Activated CD8-positive, alpha-beta T cell treated with anti-CD3 and anti-CD28 coated beads for 36 hours (primary cell): ENCODE measurements at regions not wholly inside any gene's neighbourhood (a gene's known extent, or its start where the extent isn't known, plus 50 kb on each side); places are given as distances from the start of the nearest gene placed in this dataset.

Source experiments
- ATAC-seq: fragments of 200-7000 bp; cut with Tn5 transposase; one replicate; pipeline ENCODE4 v1.10.0; 2021; ENCODE audit warnings: mild to moderate bottlenecking, moderate library complexity
- CTCF ChIA-PET: fragments of 350-600 bp; sonication (Branson Sonifier 250); formaldehyde crosslinking; loops from one replicate; lab custom pipeline; 2021; ENCODE audit warnings: antibody characterized with exemption; lab: Charles Lee
- POLR2A ChIA-PET: fragments of 350-600 bp; sonication (Branson Sonifier 250); formaldehyde crosslinking; loops from one replicate; lab custom pipeline; 2021; ENCODE audit warnings: antibody characterized with exemption; lab: Charles Lee
- DNase-seq: peaks from one replicate; pipeline ENCODE4 v3.0.0-alpha.2; 2020
- H3K27ac Mint-ChIP-seq: one replicate; pipeline ENCODE4 v1.8.0; 2021; ENCODE audit warnings: mild to moderate bottlenecking, mixed read lengths
- H3K27me3 Mint-ChIP-seq: one replicate; pipeline ENCODE4 v1.8.0; 2021; ENCODE audit warnings: mixed read lengths
- H3K36me3 Mint-ChIP-seq: one replicate; pipeline ENCODE4 v1.8.0; 2021; ENCODE audit warnings: low read depth, mixed read lengths
- H3K4me1 Mint-ChIP-seq: one replicate; pipeline ENCODE4 v1.8.0; 2021; ENCODE audit warnings: low read depth, mixed read lengths
- H3K4me3 Mint-ChIP-seq: one replicate; pipeline ENCODE4 v1.8.0; 2021; ENCODE audit warnings: mild to moderate bottlenecking, moderate library complexity, mixed read lengths
- H3K9me3 Mint-ChIP-seq: one replicate; pipeline ENCODE4 v1.8.0; 2021; ENCODE audit warnings: mixed read lengths
- intact Hi-C: fragments of 100-400 bp; cut with micrococcal nuclease; formaldehyde crosslinking; loops from one replicate; pipeline ENCODE4 v1.10.0; 2022
- TF ChIP-seq, protein P1 (sequence below): fragments of 200-600 bp; IDR thresholded peaks from one replicate; pipeline ENCODE4 v1.8.0; 2022; ENCODE audit warnings: antibody characterized with exemption, mild to moderate bottlenecking

DNA sequence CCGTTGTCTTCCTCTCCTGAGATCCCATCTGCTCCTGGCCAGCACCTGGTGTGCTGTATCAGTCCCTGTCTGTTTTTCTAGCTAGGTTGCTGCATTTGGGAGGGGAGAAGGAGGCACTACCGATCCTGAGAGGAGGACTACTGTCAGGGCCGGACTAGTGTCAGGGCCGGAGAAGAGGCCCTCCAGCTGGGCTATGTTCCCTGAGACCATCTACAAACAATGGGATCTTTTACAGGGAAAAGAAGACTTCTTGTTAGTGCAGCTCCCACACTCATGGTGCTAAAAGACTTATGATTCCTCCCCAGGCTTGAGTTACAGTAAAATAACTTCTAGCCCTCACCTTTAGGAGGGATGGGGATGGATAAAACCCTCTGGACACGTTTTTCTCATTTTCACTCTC lies 141.0 kb upstream of the TNR start:
- Mint-ChIP-seq H3K36me3 (no peaks in the 10 kb centered on the region), H3K27ac (no peak overlapping the region), H3K4me3 (no peak overlapping the region), H3K4me1 (no peaks in the 10 kb centered on the region), H3K9me3 (no peaks in the 10 kb centered on the region), H3K27me3 (no peaks in the 10 kb centered on the region)
- TF ChIP-seq, protein P1, sequence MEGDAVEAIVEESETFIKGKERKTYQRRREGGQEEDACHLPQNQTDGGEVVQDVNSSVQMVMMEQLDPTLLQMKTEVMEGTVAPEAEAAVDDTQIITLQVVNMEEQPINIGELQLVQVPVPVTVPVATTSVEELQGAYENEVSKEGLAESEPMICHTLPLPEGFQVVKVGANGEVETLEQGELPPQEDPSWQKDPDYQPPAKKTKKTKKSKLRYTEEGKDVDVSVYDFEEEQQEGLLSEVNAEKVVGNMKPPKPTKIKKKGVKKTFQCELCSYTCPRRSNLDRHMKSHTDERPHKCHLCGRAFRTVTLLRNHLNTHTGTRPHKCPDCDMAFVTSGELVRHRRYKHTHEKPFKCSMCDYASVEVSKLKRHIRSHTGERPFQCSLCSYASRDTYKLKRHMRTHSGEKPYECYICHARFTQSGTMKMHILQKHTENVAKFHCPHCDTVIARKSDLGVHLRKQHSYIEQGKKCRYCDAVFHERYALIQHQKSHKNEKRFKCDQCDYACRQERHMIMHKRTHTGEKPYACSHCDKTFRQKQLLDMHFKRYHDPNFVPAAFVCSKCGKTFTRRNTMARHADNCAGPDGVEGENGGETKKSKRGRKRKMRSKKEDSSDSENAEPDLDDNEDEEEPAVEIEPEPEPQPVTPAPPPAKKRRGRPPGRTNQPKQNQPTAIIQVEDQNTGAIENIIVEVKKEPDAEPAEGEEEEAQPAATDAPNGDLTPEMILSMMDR = no peak
- intact Hi-C loops = no loop called here
- CTCF ChIA-PET = no interaction called here
- DNase-seq = no peak
- POLR2A ChIA-PET = no interaction called here
- no peak for ATAC-seq

DNA sequence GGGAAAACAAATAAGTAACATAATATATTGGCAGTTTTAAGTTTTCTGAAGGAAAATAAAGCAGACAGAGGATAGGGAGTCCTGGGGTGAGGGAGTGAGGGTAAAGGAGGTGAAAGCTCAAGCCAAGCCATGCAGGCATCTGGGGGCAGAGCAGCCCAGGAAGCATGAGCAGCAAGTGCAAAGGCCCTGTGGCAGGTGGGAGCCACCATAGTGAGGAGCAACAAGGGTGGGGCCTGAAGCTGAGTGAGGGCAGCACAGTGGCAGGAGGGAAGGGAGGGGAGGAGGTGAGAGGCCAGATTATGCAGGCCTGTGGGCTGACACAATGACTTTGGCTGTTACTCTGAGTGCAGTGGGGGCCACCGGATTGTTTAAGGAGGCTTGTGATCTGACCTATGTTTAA lies 138.8 kb upstream of the TNR start:
- TF ChIP-seq, protein P1 = no peak

DNA sequence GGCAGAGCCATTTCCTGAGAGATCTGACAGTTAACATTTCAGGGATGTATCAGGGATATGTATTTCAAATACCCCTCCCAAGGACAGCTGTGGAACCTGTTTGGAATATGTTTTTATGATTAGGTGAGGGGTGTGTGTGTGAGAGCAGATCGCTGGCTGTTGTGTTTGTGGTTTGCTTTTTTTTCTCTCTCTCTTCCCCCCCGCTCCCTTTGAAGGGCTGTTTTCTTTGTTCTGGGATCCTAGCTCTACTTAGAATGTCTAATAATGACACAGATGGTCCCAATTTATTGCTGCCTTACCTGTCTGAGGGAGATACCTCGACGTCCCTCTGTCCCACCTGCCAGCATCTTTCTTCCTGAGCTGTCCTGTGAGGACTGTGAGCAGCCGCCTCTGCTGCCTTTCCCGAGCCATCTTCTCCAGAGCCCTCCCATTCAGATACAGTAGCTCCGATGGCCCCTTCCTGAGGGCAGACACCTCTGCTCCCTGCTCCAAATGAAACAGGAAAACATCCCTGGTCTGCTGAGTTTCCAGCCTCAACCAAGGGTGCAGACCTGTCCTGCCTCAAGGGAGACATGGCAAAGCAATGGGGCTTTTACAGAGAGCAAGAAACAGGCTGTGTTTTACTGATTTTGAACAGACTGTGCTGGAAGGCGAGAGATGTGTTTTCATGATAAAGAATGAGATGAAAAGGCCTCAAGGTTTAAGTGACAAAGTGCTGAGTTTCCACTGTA lies 138.0 kb upstream of the TNR start:
- H3K27ac Mint-ChIP-seq = no peak overlapping the region
- POLR2A ChIA-PET = no interaction called here

More for the DNA sequence above, 138.8 kb upstream of the TNR start:
- no peaks in the 10 kb centered on the region for H3K36me3 Mint-ChIP-seq
- POLR2A ChIA-PET = no interaction called here
- no peaks in the 10 kb centered on the region for H3K27me3 Mint-ChIP-seq
- H3K9me3 Mint-ChIP-seq = no peaks in the 10 kb centered on the region
- CTCF ChIA-PET = no interaction called here
- no peak overlapping the region for H3K27ac Mint-ChIP-seq
- H3K4me3 Mint-ChIP-seq = no peak overlapping the region
- DNase-seq = no peak
- intact Hi-C loops = no loop called here
- no peaks in the 10 kb centered on the region for H3K4me1 Mint-ChIP-seq
- no peak for ATAC-seq

DNA sequence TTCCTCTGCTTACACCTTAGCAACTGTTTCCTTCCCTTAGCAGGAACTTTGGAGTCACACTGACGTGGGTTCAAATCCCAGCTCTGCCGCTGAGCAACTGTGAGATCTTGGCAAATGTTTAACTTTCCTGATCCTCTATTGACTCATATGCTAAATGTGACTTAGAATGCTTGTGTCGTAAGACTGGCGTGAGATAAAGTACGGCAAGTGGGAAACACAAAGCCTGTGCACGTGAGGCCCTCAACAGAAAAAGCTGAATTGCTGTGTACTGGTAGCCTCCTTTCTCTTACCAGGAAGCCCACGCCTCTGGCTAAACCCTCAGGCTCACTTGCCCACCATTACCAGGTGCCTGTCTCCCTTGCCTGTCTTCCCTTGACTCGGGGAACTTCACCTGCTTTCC lies 135.4 kb upstream of the TNR start:
- ChIA-PET POLR2A (no interaction called here), CTCF (no interaction called here)
- TF ChIP-seq, protein P1 = no peak
- Mint-ChIP-seq H3K4me1 (no peaks in the 10 kb centered on the region), H3K36me3 (no peaks in the 10 kb centered on the region), H3K27ac (no peak overlapping the region), H3K27me3 (no peaks in the 10 kb centered on the region), H3K4me3 (no peak overlapping the region), H3K9me3 (no peaks in the 10 kb centered on the region)
- DNase-seq (no peak), ATAC-seq (no peak)
- intact Hi-C loops = no loop called here

More for the DNA sequence above, 138.0 kb upstream of the TNR start:
- H3K27me3 Mint-ChIP-seq = no peaks in the 10 kb centered on the region
- ATAC-seq (no peak), DNase-seq (no peak)
- intact Hi-C loops = no loop called here
- no peaks in the 10 kb centered on the region for H3K4me1 Mint-ChIP-seq
- TF ChIP-seq, protein P1 = no peak
- H3K36me3 Mint-ChIP-seq = no peaks in the 10 kb centered on the region
- no peaks in the 10 kb centered on the region for H3K9me3 Mint-ChIP-seq
- H3K4me3 Mint-ChIP-seq = no peak overlapping the region
- CTCF ChIA-PET = interaction anchor here (0.7 kb wide), 1 partner anchor 71 kb away, joined by 3 read pairs; no protein-coding TSS in a partner anchor

DNA sequence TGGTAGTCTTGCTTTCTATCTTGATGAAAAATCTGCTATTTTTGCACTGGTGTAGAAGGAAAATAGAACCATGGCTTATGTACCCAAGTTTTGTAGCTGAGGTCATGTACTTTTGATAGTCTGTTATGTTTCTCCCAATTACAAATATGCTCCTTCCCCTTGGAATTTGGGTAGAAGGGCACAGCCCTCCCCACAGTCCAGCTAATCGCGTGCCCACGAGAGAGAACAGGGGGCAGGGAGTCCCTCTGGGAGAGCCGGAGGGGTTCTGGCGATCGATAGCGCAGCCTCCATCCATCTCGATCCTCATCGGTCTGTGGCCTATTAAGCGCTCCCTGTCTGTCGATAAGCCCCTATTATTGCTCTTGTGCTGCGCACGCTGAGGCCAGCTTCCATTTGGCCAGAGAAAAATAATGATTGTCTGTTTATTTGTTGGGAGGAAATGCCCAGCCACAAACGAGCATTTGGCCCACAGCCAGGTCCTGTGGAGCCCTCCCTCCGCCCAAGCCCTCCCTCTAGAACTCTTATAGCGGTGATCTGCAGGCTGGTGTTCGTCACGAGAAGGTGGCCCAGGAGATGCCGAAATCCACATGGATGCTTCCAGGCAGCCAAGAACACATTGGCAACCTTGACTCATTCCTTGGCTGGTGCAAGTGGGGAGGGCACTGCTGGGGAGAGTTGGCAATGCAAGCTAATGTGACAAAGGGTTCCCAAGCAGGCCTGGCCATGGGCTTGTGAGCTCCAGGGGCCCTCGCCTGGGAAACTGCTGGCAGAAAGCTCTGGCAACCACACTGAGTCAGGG lies 134.7 kb upstream of the TNR start:
- no peaks in the 10 kb centered on the region for H3K27me3 Mint-ChIP-seq
- ChIA-PET POLR2A (no interaction called here), CTCF (no interaction called here)
- H3K4me3 Mint-ChIP-seq = no peak overlapping the region
- no peak for ATAC-seq
- H3K27ac Mint-ChIP-seq = no peak overlapping the region
- intact Hi-C loops = no loop called here
- TF ChIP-seq, protein P1 = no peak
- H3K36me3 Mint-ChIP-seq = no peaks in the 10 kb centered on the region
- DNase-seq = no peak
- no peaks in the 10 kb centered on the region for H3K9me3 Mint-ChIP-seq
- no peaks in the 10 kb centered on the region for H3K4me1 Mint-ChIP-seq
